ENCODE measurements at regions not wholly inside any gene's neighbourhood (a gene's known extent, or its start where the extent isn't known, plus 50 kb on each side); places are given as distances from the start of the nearest gene placed in this dataset.

DNA sequence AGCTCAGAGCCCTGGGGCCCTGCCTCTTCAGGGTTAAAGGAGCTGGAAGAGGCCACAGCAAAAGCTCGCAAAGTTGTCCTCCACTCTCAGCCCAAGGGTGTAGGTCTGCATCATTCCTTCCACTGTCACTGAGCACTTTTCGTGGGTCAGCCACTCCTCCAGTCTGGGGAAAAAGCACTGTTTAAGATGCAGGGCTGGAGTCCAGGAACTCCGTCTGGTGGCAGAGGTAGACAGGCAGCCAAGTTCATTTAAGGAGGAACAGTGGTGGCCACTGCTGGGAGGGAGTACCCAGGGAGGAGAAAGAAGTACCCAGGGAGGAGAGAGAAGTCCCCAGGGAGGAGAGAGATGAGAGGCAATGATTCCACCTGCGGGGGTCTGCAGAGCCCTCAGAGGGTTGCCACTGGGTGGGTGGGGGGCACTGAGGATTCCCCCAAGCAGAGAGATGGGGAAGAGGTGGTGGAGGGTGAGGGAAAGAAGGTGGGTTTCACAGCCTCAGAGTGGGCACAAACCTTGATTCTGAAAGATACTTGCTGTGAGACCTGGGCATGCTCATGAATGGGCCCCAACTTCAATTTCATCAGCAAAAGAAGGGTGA, 70.0 kb upstream of the B3GAT1 start:
- in situ Hi-C loops (cut with MboI; ENCODE audit: low pct_unique_long_range_greater_than_20kb, low sequenced_read_pairs, unreplicated experiment), result no loop called here
- TF ChIP-seq, protein P1, sequence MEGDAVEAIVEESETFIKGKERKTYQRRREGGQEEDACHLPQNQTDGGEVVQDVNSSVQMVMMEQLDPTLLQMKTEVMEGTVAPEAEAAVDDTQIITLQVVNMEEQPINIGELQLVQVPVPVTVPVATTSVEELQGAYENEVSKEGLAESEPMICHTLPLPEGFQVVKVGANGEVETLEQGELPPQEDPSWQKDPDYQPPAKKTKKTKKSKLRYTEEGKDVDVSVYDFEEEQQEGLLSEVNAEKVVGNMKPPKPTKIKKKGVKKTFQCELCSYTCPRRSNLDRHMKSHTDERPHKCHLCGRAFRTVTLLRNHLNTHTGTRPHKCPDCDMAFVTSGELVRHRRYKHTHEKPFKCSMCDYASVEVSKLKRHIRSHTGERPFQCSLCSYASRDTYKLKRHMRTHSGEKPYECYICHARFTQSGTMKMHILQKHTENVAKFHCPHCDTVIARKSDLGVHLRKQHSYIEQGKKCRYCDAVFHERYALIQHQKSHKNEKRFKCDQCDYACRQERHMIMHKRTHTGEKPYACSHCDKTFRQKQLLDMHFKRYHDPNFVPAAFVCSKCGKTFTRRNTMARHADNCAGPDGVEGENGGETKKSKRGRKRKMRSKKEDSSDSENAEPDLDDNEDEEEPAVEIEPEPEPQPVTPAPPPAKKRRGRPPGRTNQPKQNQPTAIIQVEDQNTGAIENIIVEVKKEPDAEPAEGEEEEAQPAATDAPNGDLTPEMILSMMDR (IDR thresholded peaks at IDR 0.05; ENCODE audit: extremely low read depth, insufficient read depth, missing control alignments), result no peak
- DNase-seq (ENCODE audit: low spot score), result no peak

DNA sequence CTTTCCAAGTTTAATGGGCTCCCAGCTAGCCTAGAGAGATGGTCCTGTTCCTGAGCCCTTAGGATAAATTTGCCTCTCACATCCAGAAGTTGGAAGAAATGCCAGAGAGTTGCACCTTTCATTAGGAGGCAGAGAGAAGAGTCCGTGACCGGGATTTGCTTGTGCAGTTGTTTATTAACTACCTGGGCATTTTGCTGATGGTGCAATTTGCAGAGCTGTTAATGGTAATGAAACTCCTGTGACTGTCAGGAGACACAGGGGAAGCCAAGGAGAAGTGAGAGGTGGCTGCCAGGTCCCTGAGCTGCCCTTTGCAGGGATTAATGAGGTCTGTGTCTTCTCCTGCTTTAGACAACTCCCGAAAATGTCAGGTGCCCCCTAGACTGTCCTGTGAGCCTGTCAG, 69.1 kb upstream of the B3GAT1 start:
- DNase-seq (ENCODE audit: low spot score), result no peak
- TF ChIP-seq, protein P1 (IDR thresholded peaks at IDR 0.05; ENCODE audit: extremely low read depth, insufficient read depth, missing control alignments), result no peak
- in situ Hi-C loops (cut with MboI; ENCODE audit: low pct_unique_long_range_greater_than_20kb, low sequenced_read_pairs, unreplicated experiment), result no loop called here

DNA sequence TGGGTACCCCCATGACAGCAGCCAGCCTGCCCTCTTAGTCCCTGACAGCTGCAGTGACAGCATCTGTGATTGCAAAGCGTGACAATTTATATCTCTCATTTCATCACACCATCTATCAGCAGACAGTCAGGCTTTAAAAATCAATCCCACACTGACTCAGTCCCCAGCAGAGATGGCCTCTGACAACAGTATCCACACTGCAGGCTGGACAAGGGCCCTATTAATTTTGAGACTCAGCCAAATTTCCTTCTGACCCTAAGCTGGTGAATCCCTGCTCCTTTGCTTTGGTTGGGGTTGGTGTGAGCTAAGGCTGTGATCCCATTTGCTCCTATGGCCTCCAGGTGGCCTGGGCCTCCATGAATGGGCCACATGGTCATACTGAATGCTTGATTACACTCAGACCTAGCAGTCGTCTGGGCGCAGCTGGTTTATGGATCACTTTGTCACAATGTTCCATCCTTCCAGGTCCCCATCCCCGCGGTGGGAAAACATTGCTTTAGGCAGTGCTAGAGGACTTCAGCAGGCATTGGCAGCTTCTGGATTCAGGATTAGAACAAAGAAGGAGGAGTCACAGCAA, 68.2 kb upstream of the B3GAT1 start:
- in situ Hi-C loops (cut with MboI; ENCODE audit: low pct_unique_long_range_greater_than_20kb, low sequenced_read_pairs, unreplicated experiment), result no loop called here
- TF ChIP-seq, protein P1 (IDR thresholded peaks at IDR 0.05; ENCODE audit: extremely low read depth, insufficient read depth, missing control alignments), result no peak
- no peak for DNase-seq (ENCODE audit: low spot score)

DNA sequence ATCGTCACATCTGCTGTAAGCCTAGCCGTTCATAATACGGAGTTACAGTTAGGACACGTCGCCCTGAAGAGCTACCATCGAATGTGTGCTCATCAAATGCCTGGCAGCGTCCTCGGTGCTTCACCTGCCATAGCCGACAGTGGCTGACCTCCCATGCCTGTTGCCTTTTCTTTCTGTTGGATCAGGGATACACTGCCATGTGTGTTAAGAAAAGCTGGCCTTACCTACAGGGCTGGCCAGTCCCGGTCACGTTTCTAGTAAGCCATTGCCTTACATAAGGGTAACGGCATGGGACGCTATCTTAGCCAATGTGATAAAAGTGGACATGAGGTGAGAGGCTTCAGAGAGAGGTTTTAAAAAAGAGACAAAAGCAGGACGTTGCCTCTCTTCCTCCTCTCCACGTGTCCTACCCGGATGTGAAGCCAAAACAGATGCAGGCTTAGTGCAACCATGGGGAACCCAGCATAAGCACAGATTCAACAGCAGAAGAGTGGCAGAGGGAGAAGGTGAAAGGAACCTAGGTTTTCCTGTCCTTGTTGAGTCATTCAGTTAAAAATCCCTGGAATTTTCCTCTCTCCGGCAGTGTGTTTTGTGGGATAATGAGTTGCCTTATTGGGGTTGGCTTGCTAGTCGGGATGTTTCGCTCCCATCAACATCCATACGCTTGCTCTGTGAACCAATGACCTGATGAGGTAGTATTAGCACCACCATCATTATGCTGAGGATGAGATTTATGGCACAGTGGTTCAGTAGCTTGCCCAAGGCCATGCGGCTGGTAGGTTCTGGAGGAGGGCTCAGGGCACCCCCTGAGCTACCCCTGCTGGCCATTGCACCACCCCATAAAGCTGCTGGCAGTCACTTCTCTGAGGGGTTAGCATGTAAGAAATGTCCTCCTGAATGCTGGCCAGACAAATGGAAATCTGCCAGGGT, 67.4 kb upstream of the B3GAT1 start:
- DNase-seq (ENCODE audit: low spot score), result no peak
- TF ChIP-seq, protein P1 (IDR thresholded peaks at IDR 0.05; ENCODE audit: extremely low read depth, insufficient read depth, missing control alignments), result no peak
- in situ Hi-C loops (cut with MboI; ENCODE audit: low pct_unique_long_range_greater_than_20kb, low sequenced_read_pairs, unreplicated experiment), result no loop called here

DNA sequence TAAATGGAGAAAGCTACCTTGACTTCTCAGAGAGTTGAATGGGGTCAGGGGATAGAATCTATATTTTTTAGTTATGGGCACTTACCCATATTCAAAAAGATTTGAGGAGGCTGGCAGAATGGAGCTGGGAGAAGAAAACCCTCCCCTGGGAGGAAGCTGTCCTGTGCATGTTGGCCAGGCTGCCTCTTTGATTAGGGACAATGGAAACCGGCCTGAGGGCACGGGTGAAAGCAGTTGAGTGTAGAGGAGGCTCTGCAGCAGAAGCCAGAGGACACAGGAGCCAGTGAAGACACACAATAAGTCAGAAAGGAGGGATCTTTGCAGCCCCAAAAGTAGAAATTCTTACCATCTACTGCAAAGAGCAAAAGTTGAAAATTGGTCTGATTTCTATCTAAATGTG, 66.6 kb upstream of the B3GAT1 start:
- TF ChIP-seq, protein P1 (IDR thresholded peaks at IDR 0.05; ENCODE audit: extremely low read depth, insufficient read depth, missing control alignments), result no peak
- DNase-seq (ENCODE audit: low spot score), result no peak
- in situ Hi-C loops (cut with MboI; ENCODE audit: low pct_unique_long_range_greater_than_20kb, low sequenced_read_pairs, unreplicated experiment), result no loop called here

DNA sequence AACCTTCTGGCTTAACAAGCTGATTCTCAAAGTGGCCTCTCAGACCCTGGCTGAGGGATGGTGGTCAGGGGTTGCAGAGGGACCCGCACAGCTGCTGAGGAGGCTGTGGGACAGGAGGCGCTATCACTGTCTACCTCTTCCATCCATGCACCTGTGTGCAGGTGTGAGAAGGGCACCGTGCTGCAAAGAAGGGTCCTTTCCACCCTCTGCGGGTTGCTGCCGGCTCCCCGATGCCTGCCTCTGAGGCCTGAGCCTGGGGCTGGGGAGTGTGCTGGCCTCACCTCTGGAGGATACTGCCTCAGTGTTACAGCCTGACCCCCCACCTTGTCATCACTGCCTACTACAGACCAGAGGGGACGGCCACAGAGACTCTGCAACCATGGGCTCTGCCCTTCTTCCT, 66.1 kb upstream of the B3GAT1 start:
- in situ Hi-C loops (cut with MboI; ENCODE audit: low pct_unique_long_range_greater_than_20kb, low sequenced_read_pairs, unreplicated experiment), result no loop called here
- TF ChIP-seq, protein P1 (IDR thresholded peaks at IDR 0.05; ENCODE audit: extremely low read depth, insufficient read depth, missing control alignments), result no peak
- DNase-seq (ENCODE audit: low spot score), result no peak
